PC-3 (cell line): ENCODE measurements at regions not wholly inside any gene's neighbourhood (a gene's known extent, or its start where the extent isn't known, plus 50 kb on each side); places are given as distances from the start of the nearest gene placed in this dataset.

Experiments
- ATAC-seq: fragments of 200-7000 bp; cut with Tn5 transposase; 2 replicates; pipeline ENCODE4 v1.9.1; 2020; ENCODE audit warnings: mild to moderate bottlenecking, moderate library complexity
- BruUV-seq: library from RNA; stranded (reverse); fragments of 400-500 nt; replicated peaks from 2 replicates; lab custom pipeline; 2021; lab: Mats Ljungman, UMichigan
- CTCF ChIA-PET: fragments of 300-600 bp; sonication (Branson Sonifier 250); formaldehyde crosslinking; loops from one replicate; lab custom pipeline; 2022; ENCODE audit warnings: antibody characterized with exemption; lab: Charles Lee
- POLR2A ChIA-PET: fragments of 300-600 bp; sonication (Branson Sonifier 250); formaldehyde crosslinking; loops from one replicate; lab custom pipeline; 2022; ENCODE audit warnings: antibody characterized with exemption; ENCODE audit not compliant: unreplicated experiment; lab: Charles Lee
- DNase-seq: peaks from one replicate; pipeline ENCODE4 v3.0.0-alpha.2; 2015
- H2AFZ ChIP-seq: fragments of 300-600 bp; sonication (generic); 2 replicates; pipeline ENCODE4 v1.6.0; 2016; ENCODE audit warnings: antibody characterized with exemption, low read length
- H3F3A ChIP-seq: fragments of 300-600 bp; sonication (generic); one replicate; pipeline ENCODE4 v1.6.0; 2017; ENCODE audit warnings: antibody characterized with exemption, low read length, control low read depth, mild to moderate bottlenecking; ENCODE audit not compliant: unreplicated experiment
- H3K27ac ChIP-seq: fragments of 300-600 bp; sonication (generic); 2 replicates; pipeline ENCODE4 v1.5.1; 2016; ENCODE audit warnings: mild to moderate bottlenecking, low read length
- H3K27me3 ChIP-seq: fragments of 300-600 bp; sonication (generic); 2 replicates; pipeline ENCODE4 v1.6.1; 2016; ENCODE audit warnings: low read length, mixed read lengths
- H3K36me3 ChIP-seq: fragments of 300-600 bp; sonication (generic); 2 replicates; pipeline ENCODE4 v1.6.1; 2016; ENCODE audit warnings: low read depth, mixed run types, low read length, mixed read lengths
- H3K4me1 ChIP-seq: fragments of 300-600 bp; sonication (generic); 2 replicates; pipeline ENCODE4 v1.5.1; 2016; ENCODE audit warnings: low read length; ENCODE audit not compliant: insufficient read depth
- H3K4me2 ChIP-seq: fragments of 300-600 bp; sonication (generic); 2 replicates; pipeline ENCODE4 v1.6.0; 2016; ENCODE audit warnings: low read length
- H3K4me3 ChIP-seq: fragments of 300-600 bp; sonication (generic); 2 replicates; pipeline ENCODE4 v1.5.1; 2016; ENCODE audit warnings: mild to moderate bottlenecking, low read length, mixed read lengths
- H3K79me2 ChIP-seq: fragments of 300-600 bp; sonication (generic); 2 replicates; pipeline ENCODE4 v1.6.1; 2017; ENCODE audit warnings: low read length, mixed read lengths
- H3K9ac ChIP-seq: fragments of 300-600 bp; sonication (generic); 2 replicates; pipeline ENCODE4 v1.6.0; 2016; ENCODE audit warnings: mild to moderate bottlenecking, low read length
- H3K9me2 ChIP-seq: fragments of 300-600 bp; sonication (generic); replicated peaks from 2 replicates; pipeline ENCODE4 v1.6.1; 2016; ENCODE audit warnings: mixed run types, low read length, mixed read lengths
- H3K9me3 ChIP-seq: fragments of 300-600 bp; sonication (generic); 2 replicates; pipeline ENCODE4 v1.6.1; 2016; ENCODE audit warnings: low read length, mixed read lengths
- H4K20me1 ChIP-seq: fragments of 300-600 bp; sonication (generic); 2 replicates; pipeline ENCODE4 v1.6.1; 2016; ENCODE audit warnings: low read length, mixed read lengths
- CTCF ChIP-seq: fragments of 300-600 bp; sonication (generic); conservative IDR thresholded peaks from 2 replicates; pipeline ENCODE4 v1.5.1; 2017; ENCODE audit warnings: antibody characterized with exemption, low read depth, mild to moderate bottlenecking, low read length
- EZH2 ChIP-seq: fragments of 300-600 bp; sonication (generic); IDR thresholded peaks from one replicate; pipeline ENCODE4 v1.6.1; 2017; ENCODE audit warnings: antibody characterized with exemption, mild to moderate bottlenecking, low read length; ENCODE audit not compliant: unreplicated experiment
- EZH2phosphoT487 ChIP-seq: fragments of 300-600 bp; sonication (generic); IDR thresholded peaks from 2 replicates; pipeline ENCODE4 v1.6.1; 2018; ENCODE audit warnings: mild to moderate bottlenecking, antibody characterized with exemption, low read length, borderline replicate concordance
- intact Hi-C: fragments of 100-400 bp; cut with micrococcal nuclease; formaldehyde crosslinking; loops from 2 replicates; pipeline ENCODE4 v1.9.0; 2023

- ATAC-seq = no peak
- no TSS peak for BruUV-seq
Measured at GRCh38 chr1:81298266-81298665, 502.5 kb upstream of the ADGRL2 start.

GRCh38 chr1:81296601-81297000 is 504.1 kb upstream of the ADGRL2 start:
- Histone ChIP-seq H3K36me3 (no peaks in the 10 kb centered on the region), H3K27ac (no peak overlapping the region), H3F3A (no peaks in the 10 kb centered on the region), H3K79me2 (no peaks in the 10 kb centered on the region), H3K9me3 (no peaks in the 10 kb centered on the region), H3K4me2 (no peak overlapping the region), H3K9ac (no peak overlapping the region), H3K27me3 (no peaks in the 10 kb centered on the region), H3K9me2 (no peaks in the 10 kb centered on the region), H2AFZ (no peak overlapping the region), H3K4me1 (no peaks in the 10 kb centered on the region), H3K4me3 (no peak overlapping the region), H4K20me1 (no peaks in the 10 kb centered on the region)
- ChIA-PET POLR2A (no interaction called here), CTCF (no interaction called here)
- no peak for ATAC-seq
- BruUV-seq = no TSS peak
- intact Hi-C loops = no loop called here
- TF ChIP-seq EZH2 (no peak), CTCF (no peak), EZH2phosphoT487 (no peak)
- DNase-seq = no peak

More at GRCh38 chr1:81298266-81298665, 502.5 kb upstream of the ADGRL2 start:
- no peak overlapping the region for H3K27ac ChIP-seq
- DNase-seq = no peak
- ChIA-PET CTCF (no interaction called here), POLR2A (no interaction called here)
- H3K36me3 ChIP-seq = no peaks in the 10 kb centered on the region
- H2AFZ ChIP-seq = no peak overlapping the region
- no peaks in the 10 kb centered on the region for H3K9me2 ChIP-seq
- TF ChIP-seq CTCF = no peak
- no peak for TF ChIP-seq EZH2phosphoT487
- TF ChIP-seq EZH2 = no peak
- no peaks in the 10 kb centered on the region for H3K4me1 ChIP-seq
- H3F3A ChIP-seq = no peaks in the 10 kb centered on the region
- no peak overlapping the region for H3K4me3 ChIP-seq
- H3K4me2 ChIP-seq = no peak overlapping the region
- no peak overlapping the region for H3K9ac ChIP-seq
- intact Hi-C loops = no loop called here
- H3K27me3 ChIP-seq = no peaks in the 10 kb centered on the region
- H3K79me2 ChIP-seq = no peaks in the 10 kb centered on the region
- no peaks in the 10 kb centered on the region for H3K9me3 ChIP-seq
- no peaks in the 10 kb centered on the region for H4K20me1 ChIP-seq

GRCh38 chr1:81290326-81290725 is 510.4 kb upstream of the ADGRL2 start:
- H3K79me2 ChIP-seq = no peaks in the 10 kb centered on the region
- H3K9me2 ChIP-seq = no peaks in the 10 kb centered on the region
- H3F3A ChIP-seq = no peaks in the 10 kb centered on the region
- H3K27me3 ChIP-seq = no peaks in the 10 kb centered on the region
- no peak for DNase-seq
- H4K20me1 ChIP-seq = no peaks in the 10 kb centered on the region
- POLR2A ChIA-PET = no interaction called here
- intact Hi-C loops = no loop called here
- no peak overlapping the region for H3K4me3 ChIP-seq
- no peak overlapping the region for H3K27ac ChIP-seq
- no peaks in the 10 kb centered on the region for H3K4me1 ChIP-seq
- no peak for ATAC-seq
- no peaks in the 10 kb centered on the region for H3K9me3 ChIP-seq
- TF ChIP-seq CTCF (no peak), EZH2 (no peak), EZH2phosphoT487 (no peak)
- no peaks in the 10 kb centered on the region for H3K36me3 ChIP-seq
- no peak overlapping the region for H2AFZ ChIP-seq
- H3K9ac ChIP-seq = no peak overlapping the region
- BruUV-seq = no TSS peak
- H3K4me2 ChIP-seq = no peak overlapping the region
- CTCF ChIA-PET = no interaction called here
